Loucy (cell line): ENCODE measurements at regions not wholly inside any gene's neighbourhood (a gene's known extent, or its start where the extent isn't known, plus 50 kb on each side); places are given as distances from the start of the nearest gene placed in this dataset.

ENCODE experiments used
- H2AFZ ChIP-seq: fragments of 200-600 bp; sonication (generic); 2 replicates; pipeline ENCODE4 v1.6.0; 2016; ENCODE audit warnings: antibody characterized with exemption, mild to moderate bottlenecking, low read length, moderate library complexity
- H3F3A ChIP-seq: fragments of 200-600 bp; 2 replicates; pipeline ENCODE4 v1.6.0; 2016; ENCODE audit warnings: antibody characterized with exemption, low read depth, mild to moderate bottlenecking
- H3K27me3 ChIP-seq: fragments of 200-600 bp; sonication (generic); 2 replicates; pipeline ENCODE4 v1.6.1; 2014; ENCODE audit warnings: low read length, mild to moderate bottlenecking; ENCODE audit not compliant: insufficient read depth, poor library complexity, severe bottlenecking
- H3K36me3 ChIP-seq: fragments of 200-600 bp; sonication (generic); 2 replicates; pipeline ENCODE4 v1.6.1; 2016; ENCODE audit warnings: low read length; ENCODE audit not compliant: insufficient read depth
- H3K4me1 ChIP-seq: fragments of 200-600 bp; sonication (generic); 2 replicates; pipeline ENCODE4 v1.5.1; 2014; ENCODE audit warnings: low read length, mild to moderate bottlenecking; ENCODE audit not compliant: insufficient read depth, poor library complexity, severe bottlenecking
- H3K4me2 ChIP-seq: fragments of 200-600 bp; sonication (generic); 2 replicates; pipeline ENCODE4 v1.6.0; 2014; ENCODE audit warnings: antibody characterized with exemption, low read length, low read depth, mild to moderate bottlenecking; ENCODE audit not compliant: poor library complexity, severe bottlenecking
- H3K4me3 ChIP-seq: fragments of 200-600 bp; sonication (generic); 2 replicates; pipeline ENCODE4 v1.5.1; 2014; ENCODE audit warnings: low read length, mild to moderate bottlenecking, mixed read lengths; ENCODE audit not compliant: poor library complexity, severe bottlenecking
- H3K79me2 ChIP-seq: fragments of 200-600 bp; sonication (generic); 2 replicates; pipeline ENCODE4 v1.6.1; 2014; ENCODE audit warnings: low read length; ENCODE audit not compliant: insufficient read depth
- H3K9ac ChIP-seq: fragments of 200-600 bp; sonication (generic); 2 replicates; pipeline ENCODE4 v1.6.0; 2014; ENCODE audit warnings: mild to moderate bottlenecking, low read depth, low read length, moderate library complexity; ENCODE audit not compliant: poor library complexity, severe bottlenecking
- H3K9me2 ChIP-seq: fragments of 200-600 bp; sonication (generic); replicated peaks from 2 replicates; pipeline ENCODE4 v1.6.1; 2016; ENCODE audit warnings: low read depth, low read length, mixed read lengths
- H3K9me3 ChIP-seq: fragments of 200-600 bp; sonication (generic); 2 replicates; pipeline ENCODE4 v1.6.1; 2014; ENCODE audit warnings: mild to moderate bottlenecking, antibody characterized with exemption, low read length, low read depth; ENCODE audit not compliant: insufficient read depth
- H4K20me1 ChIP-seq: fragments of 200-600 bp; sonication (generic); 2 replicates; pipeline ENCODE4 v1.6.0; 2014; ENCODE audit warnings: antibody characterized with exemption, low read length, mild to moderate bottlenecking; ENCODE audit not compliant: insufficient read depth, poor library complexity, severe bottlenecking
- EZH2phosphoT487 ChIP-seq: fragments of 200-600 bp; IDR thresholded peaks from 2 replicates; pipeline ENCODE4 v1.6.1; 2018; ENCODE audit warnings: antibody characterized with exemption, mild to moderate bottlenecking, moderate library complexity, borderline replicate concordance
- TF ChIP-seq, protein P1 (sequence below): fragments of 200-600 bp; sonication (generic); conservative IDR thresholded peaks from 2 replicates; pipeline ENCODE4 v1.5.1; 2014; ENCODE audit warnings: mild to moderate bottlenecking, antibody characterized with exemption, low read length

DNA sequence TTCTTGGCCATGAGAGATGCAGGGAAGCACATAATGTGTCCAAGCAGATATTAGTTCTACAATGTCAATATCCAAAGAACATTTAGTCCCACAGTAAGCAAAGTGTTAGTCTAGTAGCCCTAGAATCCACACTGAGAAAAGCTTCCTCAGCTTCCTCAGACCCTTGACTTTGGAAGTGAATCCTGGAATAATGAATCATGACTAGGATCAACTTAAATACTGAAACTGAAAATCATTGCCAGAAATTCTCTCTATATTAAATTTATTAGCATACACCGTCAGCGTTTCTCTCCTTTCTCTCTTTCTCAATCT, 356.9 kb upstream of the ACVR2A start:
- Histone ChIP-seq H3F3A (no peaks in the 10 kb centered on the region), H3K27me3 (no peaks in the 10 kb centered on the region), H2AFZ (no peak overlapping the region), H3K9me2 (no peaks in the 10 kb centered on the region), H3K79me2 (no peaks in the 10 kb centered on the region), H3K4me1 (peaks cover 2% of the 10 kb centered on the region), H3K4me2 (no peak overlapping the region), H3K4me3 (no peak overlapping the region), H4K20me1 (no peaks in the 10 kb centered on the region), H3K9ac (no peak overlapping the region), H3K9me3 (no peaks in the 10 kb centered on the region), H3K36me3 (no peaks in the 10 kb centered on the region)
- no peak for TF ChIP-seq EZH2phosphoT487
- TF ChIP-seq, protein P1, sequence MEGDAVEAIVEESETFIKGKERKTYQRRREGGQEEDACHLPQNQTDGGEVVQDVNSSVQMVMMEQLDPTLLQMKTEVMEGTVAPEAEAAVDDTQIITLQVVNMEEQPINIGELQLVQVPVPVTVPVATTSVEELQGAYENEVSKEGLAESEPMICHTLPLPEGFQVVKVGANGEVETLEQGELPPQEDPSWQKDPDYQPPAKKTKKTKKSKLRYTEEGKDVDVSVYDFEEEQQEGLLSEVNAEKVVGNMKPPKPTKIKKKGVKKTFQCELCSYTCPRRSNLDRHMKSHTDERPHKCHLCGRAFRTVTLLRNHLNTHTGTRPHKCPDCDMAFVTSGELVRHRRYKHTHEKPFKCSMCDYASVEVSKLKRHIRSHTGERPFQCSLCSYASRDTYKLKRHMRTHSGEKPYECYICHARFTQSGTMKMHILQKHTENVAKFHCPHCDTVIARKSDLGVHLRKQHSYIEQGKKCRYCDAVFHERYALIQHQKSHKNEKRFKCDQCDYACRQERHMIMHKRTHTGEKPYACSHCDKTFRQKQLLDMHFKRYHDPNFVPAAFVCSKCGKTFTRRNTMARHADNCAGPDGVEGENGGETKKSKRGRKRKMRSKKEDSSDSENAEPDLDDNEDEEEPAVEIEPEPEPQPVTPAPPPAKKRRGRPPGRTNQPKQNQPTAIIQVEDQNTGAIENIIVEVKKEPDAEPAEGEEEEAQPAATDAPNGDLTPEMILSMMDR, result no peak

DNA sequence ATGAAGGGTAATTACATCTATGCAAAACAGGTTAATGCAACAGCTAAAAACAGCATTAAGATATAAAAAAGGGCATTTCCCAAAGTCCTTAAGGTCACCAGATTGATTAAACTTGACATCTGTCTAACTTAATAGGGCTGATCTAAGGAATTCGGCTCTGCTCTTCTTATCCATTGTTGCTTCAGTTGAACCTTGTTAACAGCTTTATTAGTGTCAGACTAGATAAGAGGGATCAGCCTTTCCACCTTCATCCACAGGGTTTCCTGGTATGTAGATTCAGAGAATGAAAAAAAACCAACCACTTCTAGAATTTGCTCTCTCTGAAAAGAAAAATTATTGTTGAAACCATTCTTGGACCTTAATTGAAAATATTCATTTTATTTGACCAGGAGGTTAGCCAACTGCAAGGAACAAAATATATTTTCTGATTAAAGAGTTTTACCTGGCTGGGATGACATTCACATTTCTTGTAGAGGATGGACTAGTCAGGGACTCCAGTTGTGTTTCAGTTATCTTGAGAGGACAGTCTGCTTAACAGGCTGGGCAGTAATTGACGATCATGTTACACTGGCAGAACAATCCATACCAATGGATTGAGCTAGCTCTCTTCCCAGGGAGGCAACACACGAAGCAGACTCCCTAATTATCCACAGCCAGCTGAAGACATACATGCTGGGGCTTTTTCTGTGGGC, 357.4 kb upstream of the ACVR2A start:
- Histone ChIP-seq H4K20me1 (no peaks in the 10 kb centered on the region), H3K4me1 (peaks cover 2% of the 10 kb centered on the region), H3K27me3 (no peaks in the 10 kb centered on the region), H3F3A (no peaks in the 10 kb centered on the region), H3K79me2 (no peaks in the 10 kb centered on the region), H3K4me2 (no peak overlapping the region), H3K36me3 (no peaks in the 10 kb centered on the region), H3K9me3 (no peaks in the 10 kb centered on the region), H3K9ac (no peak overlapping the region), H3K9me2 (no peaks in the 10 kb centered on the region), H3K4me3 (no peak overlapping the region), H2AFZ (no peak overlapping the region)
- TF ChIP-seq, protein P1, result no peak
- TF ChIP-seq EZH2phosphoT487, result no peak

DNA sequence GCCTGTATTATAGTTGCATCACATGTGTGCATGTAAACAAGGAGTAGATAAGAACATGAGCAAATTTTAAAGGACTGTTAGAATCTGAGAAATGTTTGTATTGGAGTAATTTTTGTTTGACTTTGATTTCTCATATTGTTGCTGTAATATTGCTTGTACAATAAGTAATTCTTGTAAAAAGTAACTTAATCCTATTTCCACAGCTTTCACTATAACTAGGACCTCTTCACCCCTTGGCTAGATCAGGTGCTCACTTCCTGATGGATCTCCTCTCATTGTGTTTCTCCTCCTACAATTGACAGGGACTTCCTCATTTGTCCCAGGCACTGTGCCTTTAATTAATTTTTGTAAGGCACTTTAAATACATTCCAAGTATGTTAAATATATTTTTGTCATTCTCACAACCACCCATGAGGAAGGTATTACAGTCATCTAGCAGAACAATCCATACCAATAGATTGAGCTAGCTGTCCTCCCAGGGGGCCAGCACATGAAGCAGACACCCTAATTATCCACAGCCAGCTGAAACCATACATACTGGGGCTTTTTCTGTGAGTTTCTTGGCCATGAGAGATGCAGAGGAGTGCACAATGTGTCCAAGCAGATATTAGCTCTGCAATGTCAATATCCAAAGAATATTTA, 359.5 kb upstream of the ACVR2A start:
- Histone ChIP-seq H3F3A (no peaks in the 10 kb centered on the region), H3K9ac (no peak overlapping the region), H2AFZ (no peak overlapping the region), H3K79me2 (no peaks in the 10 kb centered on the region), H3K4me3 (no peak overlapping the region), H3K36me3 (no peaks in the 10 kb centered on the region), H3K9me2 (no peaks in the 10 kb centered on the region), H4K20me1 (no peaks in the 10 kb centered on the region), H3K9me3 (no peaks in the 10 kb centered on the region), H3K27me3 (no peaks in the 10 kb centered on the region), H3K4me2 (no peak overlapping the region), H3K4me1 (peaks cover under 1% of the 10 kb centered on the region)
- no peak for TF ChIP-seq EZH2phosphoT487
- TF ChIP-seq, protein P1, result no peak
